ENCODE measurements at regions not wholly inside any gene's neighbourhood (a gene's known extent, or its start where the extent isn't known, plus 50 kb on each side); places are given as distances from the start of the nearest gene placed in this dataset.

DNA sequence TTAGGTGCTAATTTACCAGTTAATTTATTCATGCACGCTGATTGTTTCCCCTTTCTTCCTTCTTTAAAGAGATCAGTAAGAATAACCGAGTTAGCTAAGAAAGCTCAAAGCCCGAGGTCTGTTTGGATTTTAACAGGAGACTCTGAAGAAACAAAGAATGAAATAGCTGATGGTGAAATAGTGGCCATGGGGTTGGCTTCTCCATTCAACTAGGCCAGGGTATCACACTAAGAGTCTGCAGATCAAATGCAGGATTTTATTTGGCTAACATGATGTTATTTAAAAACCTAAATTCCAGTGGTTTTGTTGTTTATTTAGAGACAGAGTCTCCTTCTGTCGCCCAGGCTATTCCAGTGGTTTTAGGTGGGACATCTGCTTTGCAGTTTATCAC is 65.2 kb upstream of the SYPL1 start:
- peak overlapping the region in 6 of 12 donors; percentile 8 to 72 (median 36) for H3K27ac ChIP-seq
- TF ChIP-seq CTCF (IDR thresholded peaks at IDR 0.05) (no peak), POLR2A (IDR thresholded peaks at IDR 0.05) (no peak)
- 84 to 90% (median 87%) methylated on average over 4 of the region's 4 CpGs for WGBS, 4 donors
- H3K4me1 ChIP-seq = peaks cover 4 to 35% (median 17%) of the 10 kb centered on the region in 12 donors
- intact Hi-C loops (cut with DNase I) = loop anchor here (1.0 to 10.0 kb wide), 14 partner anchors 40 to 570 kb away; partner anchors contain the start of genes CCDC71L (in 3 of the 10) and NAMPT (in 3 of the 10)
- no peaks in the 10 kb centered on the region for H3K36me3 ChIP-seq
- peaks cover 0 to 4% (median 0%) of the 10 kb centered on the region in 9 donors for H3K27me3 ChIP-seq
- H3K4me3 ChIP-seq = no peak overlapping the region
- DNase-seq (no peak), ATAC-seq (no peak)
- no peaks in the 10 kb centered on the region for H3K9me3 ChIP-seq

- no peak for TF ChIP-seq POLR2A (IDR thresholded peaks at IDR 0.05)
- TF ChIP-seq CTCF (IDR thresholded peaks at IDR 0.05) = peak; percentile 90 to 99 (median 96)
- H3K4me1 ChIP-seq = peaks cover 4 to 35% (median 17%) of the 10 kb centered on the region in 12 donors
- H3K27me3 ChIP-seq = peaks cover 0 to 4% (median 0%) of the 10 kb centered on the region in 9 donors
- 9 to 18% (median 12%) methylated on average over 7 to 11 of the region's 11 CpGs for WGBS, 4 donors
- no peaks in the 10 kb centered on the region for H3K36me3 ChIP-seq
- intact Hi-C loops (cut with DNase I) = loop anchor here (1.0 to 10.0 kb wide), 15 partner anchors 41 to 571 kb away; partner anchors contain the start of genes CCDC71L (in 3 of the 10) and NAMPT (in 3 of the 10)
- H3K4me3 ChIP-seq = no peak overlapping the region
- peak overlapping the region in 6 of 12 donors; percentile 8 to 72 (median 37) for H3K27ac ChIP-seq
- DNase-seq = peak; percentile 81 to 92 (median 84)
- H3K9me3 ChIP-seq = no peaks in the 10 kb centered on the region
- ATAC-seq = peak; percentile 80 to 92 (median 90)
Observed at GRCh38 chr7:106176414-106177299, 64.5 kb upstream of the SYPL1 start.

DNA sequence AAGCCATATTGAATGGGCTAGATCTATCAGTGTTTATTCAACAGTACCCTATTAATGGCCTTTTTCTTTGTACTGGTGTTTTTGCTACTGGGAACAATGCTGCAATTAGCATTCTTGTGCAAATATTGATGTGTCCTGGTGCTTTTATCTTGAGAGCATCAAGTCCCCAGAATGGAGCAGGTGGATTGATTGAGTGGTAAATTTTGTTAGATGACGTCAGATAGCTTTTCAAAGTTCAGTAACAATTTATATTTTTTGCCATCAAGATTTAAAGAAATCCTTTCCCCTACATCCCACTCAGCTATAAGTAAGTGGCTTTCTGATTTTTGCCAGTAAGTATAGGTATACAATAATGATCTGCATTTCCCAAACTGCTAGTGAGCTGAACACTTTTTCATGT is 63.4 kb upstream of the SYPL1 start:
- 77 to 85% (median 80%) methylated on average over 1 of the region's 1 CpG for WGBS, 4 donors
- H3K4me3 ChIP-seq = no peak overlapping the region
- TF ChIP-seq POLR2A (IDR thresholded peaks at IDR 0.05) = no peak
- no peak for TF ChIP-seq CTCF (IDR thresholded peaks at IDR 0.05)
- intact Hi-C loops (cut with DNase I) = loop anchor here (5.0 to 10.0 kb wide), 7 partner anchors 42 to 572 kb away; partner anchors contain the start of genes CCDC71L (in 2 of the 10) and NAMPT (in 2 of the 10)
- DNase-seq = no peak
- ATAC-seq = no peak
- peaks cover 4 to 35% (median 17%) of the 10 kb centered on the region in 12 donors for H3K4me1 ChIP-seq
- H3K27me3 ChIP-seq = peaks cover 0 to 4% (median 0%) of the 10 kb centered on the region in 9 donors
- no peaks in the 10 kb centered on the region for H3K9me3 ChIP-seq
- H3K27ac ChIP-seq = no peak overlapping the region
- no peaks in the 10 kb centered on the region for H3K36me3 ChIP-seq

GRCh38 chr7:106170651-106171050 is 58.5 kb upstream of the SYPL1 start:
- Histone ChIP-seq H3K4me1 (peaks cover 0 to 22% (median 4%) of the 10 kb centered on the region in 12 donors), H3K4me3 (no peak overlapping the region), H3K27ac (no peak overlapping the region), H3K27me3 (peaks cover 0 to 4% (median 0%) of the 10 kb centered on the region in 9 donors), H3K9me3 (no peaks in the 10 kb centered on the region), H3K36me3 (no peaks in the 10 kb centered on the region)
- intact Hi-C loops (cut with DNase I) = loop anchor here in 1 of 10 donors (10.0 kb wide), 1 partner anchor 194 kb away; no protein-coding TSS in a partner anchor
- no peak for ATAC-seq
- TF ChIP-seq POLR2A (IDR thresholded peaks at IDR 0.05) (no peak), CTCF (IDR thresholded peaks at IDR 0.05) (no peak)
- no peak for DNase-seq
- WGBS, 4 donors = 85 to 96% (median 95%) methylated on average over 5 of the region's 5 CpGs
